GM23248 (cell line): ENCODE measurements at regions not wholly inside any gene's neighbourhood (a gene's known extent, or its start where the extent isn't known, plus 50 kb on each side); places are given as distances from the start of the nearest gene placed in this dataset.

ENCODE experiments used
- DNase-seq: peaks from one replicate; pipeline ENCODE4 v3.0.0-alpha.2; 2015
- H2AFZ ChIP-seq: fragments of 200-600 bp; sonication (generic); 2 replicates; pipeline ENCODE4 v1.6.1; 2016; ENCODE audit warnings: antibody characterized with exemption
- H3F3A ChIP-seq: fragments of 200-600 bp; sonication (generic); 2 replicates; pipeline ENCODE4 v1.6.1; 2016; ENCODE audit warnings: mild to moderate bottlenecking, antibody characterized with exemption, mixed run types; ENCODE audit not compliant: insufficient read depth
- H3K27ac ChIP-seq: fragments of 200-600 bp; sonication (generic); 2 replicates; pipeline ENCODE4 v1.5.1; 2016; ENCODE audit warnings: mild to moderate bottlenecking
- H3K27me3 ChIP-seq: fragments of 200-600 bp; sonication (generic); replicated peaks from 2 replicates; pipeline ENCODE4 v1.6.1; 2016; ENCODE audit warnings: mild to moderate bottlenecking; ENCODE audit not compliant: insufficient read depth
- H3K36me3 ChIP-seq: fragments of 200-600 bp; sonication (generic); 2 replicates; pipeline ENCODE4 v1.6.1; 2016; ENCODE audit warnings: low read depth, mild to moderate bottlenecking
- H3K4me1 ChIP-seq: fragments of 200-600 bp; sonication (generic); 2 replicates; pipeline ENCODE4 v1.6.1; 2016; ENCODE audit warnings: mild to moderate bottlenecking; ENCODE audit not compliant: insufficient read depth
- H3K4me2 ChIP-seq: fragments of 200-600 bp; sonication (generic); one replicate; pipeline ENCODE4 v1.6.1; 2016; ENCODE audit warnings: mild to moderate bottlenecking; ENCODE audit not compliant: unreplicated experiment
- H3K4me3 ChIP-seq: fragments of 200-600 bp; sonication (generic); 2 replicates; pipeline ENCODE4 v1.5.1; 2016; ENCODE audit warnings: mild to moderate bottlenecking
- H3K79me2 ChIP-seq: fragments of 200-600 bp; sonication (generic); 2 replicates; pipeline ENCODE4 v1.6.1; 2016; ENCODE audit warnings: mild to moderate bottlenecking; ENCODE audit not compliant: insufficient read depth
- H3K9ac ChIP-seq: fragments of 200-600 bp; sonication (generic); 2 replicates; pipeline ENCODE4 v1.6.1; 2016; ENCODE audit warnings: mild to moderate bottlenecking
- H3K9me2 ChIP-seq: fragments of 200-600 bp; sonication (generic); 2 replicates; pipeline ENCODE4 v1.6.1; 2016; ENCODE audit warnings: mixed run types, mild to moderate bottlenecking, moderate library complexity; ENCODE audit not compliant: insufficient read depth
- H3K9me3 ChIP-seq: fragments of 200-600 bp; sonication (generic); one replicate; pipeline ENCODE4 v1.6.1; 2017; ENCODE audit warnings: low read depth
- H4K20me1 ChIP-seq: fragments of 200-600 bp; sonication (generic); 2 replicates; pipeline ENCODE4 v1.6.0; 2016; ENCODE audit not compliant: insufficient read depth
- EZH2 ChIP-seq: fragments of 200-600 bp; sonication (generic); IDR thresholded peaks from 2 replicates; pipeline ENCODE4 v1.6.1; 2018; ENCODE audit warnings: antibody characterized with exemption, mild to moderate bottlenecking; ENCODE audit not compliant: insufficient read depth, poor library complexity, severe bottlenecking
- EZH2phosphoT487 ChIP-seq: fragments of 200-600 bp; sonication (generic); IDR thresholded peaks from 2 replicates; pipeline ENCODE4 v1.6.1; 2018; ENCODE audit warnings: antibody characterized with exemption, moderate library complexity, mild to moderate bottlenecking, low read depth; ENCODE audit not compliant: insufficient read depth
- WGBS, 2 experiments: methylation state at CpG; one replicate each; pipeline ENCODE4 v1.1.6; 2015 to 2017; ENCODE audit warnings: low lambda C conversion rate in 2 of 2, low coverage in 1 of 2; ENCODE audit errors: missing lambda C conversion rate in 2 of 2; 5-methylcytosine and 5-hydroxymethylcytosine counted together
- in situ Hi-C: fragments of 300-500 bp; cut with MboI; formaldehyde crosslinking; loops from 2 replicates; pipeline ENCODE4 v1.15.0; 2020

GRCh38 chr9:7332780-7333179, 466.8 kb downstream of the DMAC1 start:
- H3K4me3 ChIP-seq, result no peak overlapping the region
- H3K4me2 ChIP-seq, result no peak overlapping the region
- H3K9me3 ChIP-seq, result no peaks in the 10 kb centered on the region
- no peaks in the 10 kb centered on the region; the same call in 1 of the 2 replicates for H3K27me3 ChIP-seq
- H3K79me2 ChIP-seq, result no peaks in the 10 kb centered on the region
- H3K27ac ChIP-seq, result no peak overlapping the region
- H3K36me3 ChIP-seq, result no peaks in the 10 kb centered on the region
- no peaks in the 10 kb centered on the region for H3F3A ChIP-seq
- no peaks in the 10 kb centered on the region for H3K4me1 ChIP-seq
- in situ Hi-C loops, result no loop called here
- no peak for DNase-seq
- no peak overlapping the region for H2AFZ ChIP-seq
- TF ChIP-seq EZH2phosphoT487 (no peak), EZH2 (no peak)
- H3K9me2 ChIP-seq, result no peaks in the 10 kb centered on the region
- H3K9ac ChIP-seq, result no peak overlapping the region
- no peaks in the 10 kb centered on the region for H4K20me1 ChIP-seq

- H3K9me3 ChIP-seq, result no peaks in the 10 kb centered on the region
- H3K79me2 ChIP-seq, result no peaks in the 10 kb centered on the region
- no peak for TF ChIP-seq EZH2
- no peak for TF ChIP-seq EZH2phosphoT487
- no peaks in the 10 kb centered on the region for H3K27me3 ChIP-seq
- H3K9ac ChIP-seq, result no peak overlapping the region
- peaks cover 10% of the 10 kb centered on the region; the same call in 1 of the 2 replicates for H3F3A ChIP-seq
- no peak for DNase-seq
- no peak overlapping the region for H3K4me2 ChIP-seq
- no peaks in the 10 kb centered on the region for H3K9me2 ChIP-seq
- H3K4me3 ChIP-seq, result no peak overlapping the region
- in situ Hi-C loops, result no loop called here
- peaks cover 7% of the 10 kb centered on the region; the same call in 1 of the 2 replicates for H3K4me1 ChIP-seq
- H3K27ac ChIP-seq, result no peak overlapping the region
- H2AFZ ChIP-seq, result no peak overlapping the region
- H4K20me1 ChIP-seq, result no peaks in the 10 kb centered on the region
- H3K36me3 ChIP-seq, result no peaks in the 10 kb centered on the region
Observed at GRCh38 chr9:7328453-7328852, 471.1 kb downstream of the DMAC1 start.

GRCh38 chr9:7325995-7326394, 473.6 kb downstream of the DMAC1 start:
- no peaks in the 10 kb centered on the region for H3K9me2 ChIP-seq
- H3F3A ChIP-seq, result peaks cover 10% of the 10 kb centered on the region; the same call in 1 of the 2 replicates
- no peaks in the 10 kb centered on the region for H3K27me3 ChIP-seq
- no peak overlapping the region for H3K27ac ChIP-seq
- no peak overlapping the region for H3K4me3 ChIP-seq
- H3K79me2 ChIP-seq, result no peaks in the 10 kb centered on the region
- WGBS, 2 experiments, result 24 to 33% methylated on average over 1 of the region's 1 CpG
- H3K36me3 ChIP-seq, result no peaks in the 10 kb centered on the region
- no peaks in the 10 kb centered on the region for H4K20me1 ChIP-seq
- peaks cover 11% of the 10 kb centered on the region; the same call in 1 of the 2 replicates for H3K4me1 ChIP-seq
- no peak for TF ChIP-seq EZH2phosphoT487
- TF ChIP-seq EZH2, result no peak
- in situ Hi-C loops, result no loop called here
- no peak for DNase-seq
- no peak overlapping the region for H2AFZ ChIP-seq
- H3K4me2 ChIP-seq, result no peak overlapping the region
- no peak overlapping the region for H3K9ac ChIP-seq
- no peaks in the 10 kb centered on the region for H3K9me3 ChIP-seq

- no peaks in the 10 kb centered on the region for H3K27me3 ChIP-seq
- H3K36me3 ChIP-seq, result no peaks in the 10 kb centered on the region
- H3K27ac ChIP-seq, result no peak overlapping the region
- H3K4me1 ChIP-seq, result peaks cover 24% of the 10 kb centered on the region
- H3K4me3 ChIP-seq, result no peak overlapping the region
- no peak overlapping the region for H3K4me2 ChIP-seq
- peak; percentile 51 for DNase-seq
- peak overlapping the region; percentile 22 for H2AFZ ChIP-seq
- WGBS, 2 experiments, result 43 to 47% methylated on average over 3 of the region's 3 CpGs
- H3F3A ChIP-seq, result peaks cover 15% of the 10 kb centered on the region; the same call in 1 of the 2 replicates
- H3K79me2 ChIP-seq, result no peaks in the 10 kb centered on the region
- H4K20me1 ChIP-seq, result no peaks in the 10 kb centered on the region
- no peaks in the 10 kb centered on the region for H3K9me2 ChIP-seq
- TF ChIP-seq EZH2phosphoT487, result no peak
- no peak for TF ChIP-seq EZH2
- no peaks in the 10 kb centered on the region for H3K9me3 ChIP-seq
- H3K9ac ChIP-seq, result no peak overlapping the region
- in situ Hi-C loops, result no loop called here
Observed at GRCh38 chr9:7324152-7324598, 475.4 kb downstream of the DMAC1 start.

- Histone ChIP-seq H3K4me2 (no peak overlapping the region), H3K9me2 (no peaks in the 10 kb centered on the region), H2AFZ (no peak overlapping the region), H3K79me2 (no peaks in the 10 kb centered on the region), H3K9me3 (no peaks in the 10 kb centered on the region), H3K36me3 (no peaks in the 10 kb centered on the region), H3K4me3 (no peak overlapping the region), H3K9ac (no peak overlapping the region), H3F3A (peaks cover 24% of the 10 kb centered on the region; the same call in 1 of the 2 replicates), H3K4me1 (peaks cover 40% of the 10 kb centered on the region), H3K27me3 (no peaks in the 10 kb centered on the region), H4K20me1 (no peaks in the 10 kb centered on the region), H3K27ac (0 out of 2 replicates have a peak overlapping the region, but pooled peaks have one; percentile 31)
- WGBS, 2 experiments, result 82 to 89% methylated on average over 7 of the region's 7 CpGs
- in situ Hi-C loops, result no loop called here
- DNase-seq, result no peak
- TF ChIP-seq EZH2phosphoT487 (no peak), EZH2 (no peak)
Observed at GRCh38 chr9:7320841-7321240, 478.7 kb downstream of the DMAC1 start.
